C4-2B (cell line): ENCODE measurements at regions not wholly inside any gene's neighbourhood (a gene's known extent, or its start where the extent isn't known, plus 50 kb on each side); places are given as distances from the start of the nearest gene placed in this dataset.

Experiments used
- H3K27ac ChIP-seq: fragments of 450-650 bp; 2 replicates; pipeline ENCODE4 v1.5.1; 2017
- CTCF ChIP-seq: fragments of 450-650 bp; conservative IDR thresholded peaks from 2 replicates; pipeline ENCODE4 v1.5.1; 2017; ENCODE audit warnings: mild to moderate bottlenecking
- ZFX ChIP-seq: fragments of 450-650 bp; IDR thresholded peaks from 2 replicates; pipeline ENCODE4 v1.6.1; 2017

DNA sequence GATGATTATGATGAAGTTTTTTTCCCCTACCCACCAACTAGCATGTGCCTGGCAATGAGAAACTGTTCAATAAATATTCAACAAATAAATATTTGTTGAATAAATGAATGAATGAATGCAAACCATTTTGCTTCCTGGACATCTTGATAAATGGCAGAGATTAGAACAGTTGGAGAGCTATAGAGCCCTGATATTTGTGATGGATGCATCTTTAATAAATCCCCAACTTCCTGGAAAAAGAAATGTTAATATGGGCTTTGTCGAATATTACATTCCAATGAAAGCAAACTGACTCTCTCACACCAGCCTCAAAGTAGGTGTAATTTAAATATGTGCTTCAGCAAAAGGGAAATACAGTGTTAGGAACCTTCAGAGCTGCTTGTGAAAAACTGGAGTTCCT is 419.7 kb downstream of the MID1IP1 start:
- H3K27ac ChIP-seq: no peak overlapping the region
- TF ChIP-seq ZFX (no peak), CTCF (no peak)

GRCh38 chrX:39222346-39223113 is 421.3 kb downstream of the MID1IP1 start:
- TF ChIP-seq ZFX (no peak), CTCF (no peak)
- H3K27ac ChIP-seq: no peak overlapping the region

DNA sequence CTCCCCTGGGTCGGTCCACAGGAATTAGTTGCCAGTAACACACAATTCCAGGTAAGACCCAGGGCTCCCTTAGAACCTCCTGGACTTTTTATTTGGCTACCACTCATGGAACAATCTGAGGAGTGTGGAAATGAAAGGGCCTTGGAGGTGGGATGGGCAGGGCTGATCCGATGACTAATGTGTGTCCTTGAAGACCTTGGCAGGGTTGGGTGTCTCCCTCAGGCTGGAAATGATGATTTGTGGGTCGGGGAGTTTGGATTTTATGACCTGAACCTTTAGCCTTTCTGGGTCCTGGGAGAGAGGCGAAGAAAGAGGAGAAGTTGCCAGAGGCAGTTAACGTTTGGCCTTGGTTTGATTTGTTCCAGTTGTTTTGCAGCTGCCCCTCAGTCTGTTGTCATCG is 425.0 kb downstream of the MID1IP1 start:
- TF ChIP-seq ZFX (no peak), CTCF (no peak)
- H3K27ac ChIP-seq: no peak overlapping the region

- no peak for TF ChIP-seq ZFX
- TF ChIP-seq CTCF: no peak
- no peak overlapping the region for H3K27ac ChIP-seq
These were observed 426.1 kb downstream of the MID1IP1 start for GRCh38 chrX:39227371-39227770.

GRCh38 chrX:39238006-39238405 is 436.7 kb downstream of the MID1IP1 start:
- TF ChIP-seq CTCF: no peak
- no peak for TF ChIP-seq ZFX
- H3K27ac ChIP-seq: no peak overlapping the region

DNA sequence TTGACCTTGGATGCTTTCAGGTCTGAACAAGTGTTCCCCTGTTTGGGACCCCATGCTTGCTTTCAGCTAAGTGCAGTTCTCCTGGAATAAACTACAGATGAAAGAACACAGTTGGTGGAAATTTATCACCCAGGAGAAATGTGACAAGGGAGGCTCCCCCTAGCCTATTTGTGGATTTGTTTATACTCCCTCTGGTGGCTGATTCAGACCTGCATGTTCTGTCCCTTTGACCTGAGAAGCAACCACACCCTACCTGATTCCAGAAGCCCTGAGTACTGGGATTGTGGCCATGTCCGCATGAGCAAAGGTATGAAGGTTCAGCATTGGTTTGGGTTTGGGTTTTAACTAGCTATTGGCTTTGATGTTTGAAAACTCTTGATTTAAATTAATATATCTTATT is 440.9 kb downstream of the MID1IP1 start:
- no peak overlapping the region for H3K27ac ChIP-seq
- TF ChIP-seq CTCF: peak; percentile 68
- no peak for TF ChIP-seq ZFX

DNA sequence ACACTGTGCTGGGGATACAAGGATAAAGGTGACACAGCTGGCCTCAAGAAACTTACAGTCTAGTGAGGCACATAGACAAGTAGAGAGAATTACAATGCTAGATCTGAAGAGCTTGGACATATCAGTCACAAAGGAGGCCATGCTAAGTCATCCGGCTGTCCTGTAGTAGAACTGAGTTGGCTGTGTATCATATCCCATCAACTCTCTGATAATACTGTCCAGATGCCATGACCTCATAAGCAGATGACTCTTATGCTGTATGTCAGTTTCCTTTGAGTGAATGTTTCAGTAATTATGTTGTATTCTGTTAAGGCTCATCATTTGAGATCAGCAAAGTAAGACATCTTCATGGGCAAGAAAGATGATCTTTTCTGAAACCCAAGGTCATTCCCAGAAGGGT is 442.9 kb downstream of the MID1IP1 start:
- TF ChIP-seq CTCF (no peak), ZFX (no peak)
- no peak overlapping the region for H3K27ac ChIP-seq
